ENCODE measurements at regions not wholly inside any gene's neighbourhood (a gene's known extent, or its start where the extent isn't known, plus 50 kb on each side); places are given as distances from the start of the nearest gene placed in this dataset.

GRCh38 chr10:108365541-108365940, 1201.0 kb upstream of the SORCS1 start:
- no peak for TF ChIP-seq CTCF (conservative IDR thresholded peaks at IDR 0.05; ENCODE audit: low read depth, low read length)
- TF ChIP-seq EZH2phosphoT487 (IDR thresholded peaks at IDR 0.05; ENCODE audit: borderline replicate concordance, low read length): no peak
